DOHH2 (cell line): ENCODE measurements at regions not wholly inside any gene's neighbourhood (a gene's known extent, or its start where the extent isn't known, plus 50 kb on each side); places are given as distances from the start of the nearest gene placed in this dataset.
A peak's percentile ranks its signal among the peaks of the same experiment; 100 is the strongest.

Source experiments
- H3F3A ChIP-seq: fragments of 200-600 bp; sonication (generic), shearing (Covaris generic); 2 replicates; pipeline ENCODE4 v1.6.0; 2016; ENCODE audit warnings: antibody characterized with exemption, mild to moderate bottlenecking; ENCODE audit not compliant: control insufficient read depth, insufficient read depth
- H3K27ac ChIP-seq: fragments of 200-600 bp; sonication (generic); 2 replicates; pipeline ENCODE4 v1.5.1; 2014; ENCODE audit warnings: low read depth, mild to moderate bottlenecking, low read length, moderate library complexity
- H3K27me3 ChIP-seq: fragments of 200-600 bp; sonication (generic); 2 replicates; pipeline ENCODE4 v1.6.1; 2014; ENCODE audit warnings: mild to moderate bottlenecking, low read length, mixed read lengths; ENCODE audit not compliant: control insufficient read depth
- H3K36me3 ChIP-seq: fragments of 200-600 bp; sonication (generic); 2 replicates; pipeline ENCODE4 v1.6.1; 2014; ENCODE audit warnings: mild to moderate bottlenecking, low read length, moderate library complexity, mixed read lengths; ENCODE audit not compliant: control insufficient read depth
- H3K4me1 ChIP-seq: fragments of 200-600 bp; sonication (generic); 2 replicates; pipeline ENCODE4 v1.6.1; 2014; ENCODE audit warnings: mild to moderate bottlenecking, low read length, mixed read lengths; ENCODE audit not compliant: control insufficient read depth
- H3K4me2 ChIP-seq: fragments of 200-600 bp; sonication (generic); 2 replicates; pipeline ENCODE4 v1.6.0; 2014; ENCODE audit warnings: mild to moderate bottlenecking, low read length, moderate library complexity
- H3K4me3 ChIP-seq: fragments of 200-600 bp; sonication (generic); 2 replicates; pipeline ENCODE4 v1.5.1; 2014; ENCODE audit warnings: mild to moderate bottlenecking, low read length, mixed read lengths
- H3K79me2 ChIP-seq: fragments of 200-600 bp; sonication (generic); 2 replicates; pipeline ENCODE4 v1.6.1; 2014; ENCODE audit warnings: mild to moderate bottlenecking, low read length, mixed read lengths; ENCODE audit not compliant: control insufficient read depth
- H3K9me2 ChIP-seq: fragments of 200-600 bp; sonication (generic); replicated peaks from 2 replicates; pipeline ENCODE4 v1.6.1; 2014; ENCODE audit warnings: mild to moderate bottlenecking, low read length, mixed read lengths; ENCODE audit not compliant: control insufficient read depth
- H3K9me3 ChIP-seq: fragments of 200-600 bp; sonication (generic); 2 replicates; pipeline ENCODE4 v1.6.1; 2014; ENCODE audit warnings: antibody characterized with exemption, low read length, mixed read lengths; ENCODE audit not compliant: control insufficient read depth, insufficient read depth
- H4K20me1 ChIP-seq: fragments of 200-600 bp; sonication (generic); 2 replicates; pipeline ENCODE4 v1.6.0; 2014; ENCODE audit warnings: low read depth, mild to moderate bottlenecking, antibody characterized with exemption, low read length, moderate library complexity; ENCODE audit not compliant: control insufficient read depth, insufficient read depth
- CTCF ChIP-seq: fragments of 200-600 bp; sonication (generic); IDR thresholded peaks from one replicate; pipeline ENCODE4 v1.5.1; 2014; ENCODE audit warnings: antibody characterized with exemption, mild to moderate bottlenecking, low read depth, low read length; ENCODE audit not compliant: poor library complexity, severe bottlenecking
- EZH2phosphoT487 ChIP-seq: fragments of 200-600 bp; sonication (generic); IDR thresholded peaks from 2 replicates; pipeline ENCODE4 v1.6.1; 2017; ENCODE audit warnings: borderline replicate concordance, mild to moderate bottlenecking, antibody characterized with exemption, low read length, moderate library complexity, mixed read lengths

- H3K4me3 ChIP-seq, result peak overlapping the region; percentile 81
- TF ChIP-seq CTCF (no peak), EZH2phosphoT487 (no peak)
- peaks cover 94% of the 10 kb centered on the region for H3K4me1 ChIP-seq
- no peaks in the 10 kb centered on the region for H4K20me1 ChIP-seq
- peaks cover 6% of the 10 kb centered on the region; the same call in 1 of the 2 replicates for H3K9me3 ChIP-seq
- H3K36me3 ChIP-seq, result peaks cover 8% of the 10 kb centered on the region
- H3K4me2 ChIP-seq, result peak overlapping the region; percentile 89
- no peaks in the 10 kb centered on the region for H3K9me2 ChIP-seq
- H3K27ac ChIP-seq, result peak overlapping the region; percentile 99
- peaks cover 26% of the 10 kb centered on the region for H3K79me2 ChIP-seq
- H3F3A ChIP-seq, result peaks cover 28% of the 10 kb centered on the region
- H3K27me3 ChIP-seq, result no peaks in the 10 kb centered on the region
Measured at GRCh38 chr4:3663791-3664190, 102.4 kb upstream of the ADRA2C start.

GRCh38 chr4:3662516-3662915 is 103.7 kb upstream of the ADRA2C start:
- peak overlapping the region; percentile 99 for H3K27ac ChIP-seq
- peaks cover 26% of the 10 kb centered on the region for H3K79me2 ChIP-seq
- peaks cover 7% of the 10 kb centered on the region for H3K36me3 ChIP-seq
- no peaks in the 10 kb centered on the region for H4K20me1 ChIP-seq
- H3K27me3 ChIP-seq, result no peaks in the 10 kb centered on the region
- H3K4me3 ChIP-seq, result peak overlapping the region; percentile 81
- peak overlapping the region; percentile 89 for H3K4me2 ChIP-seq
- no peaks in the 10 kb centered on the region for H3K9me2 ChIP-seq
- peaks cover 100% of the 10 kb centered on the region for H3K4me1 ChIP-seq
- H3K9me3 ChIP-seq, result peaks cover 6% of the 10 kb centered on the region; the same call in 1 of the 2 replicates
- peaks cover 37% of the 10 kb centered on the region for H3F3A ChIP-seq
- TF ChIP-seq CTCF (peak; percentile 32), EZH2phosphoT487 (no peak)

- Histone ChIP-seq H3K4me2 (peak overlapping the region; percentile 89), H3K4me1 (peaks cover 100% of the 10 kb centered on the region)
Measured at GRCh38 chr4:3661989-3662388, 104.2 kb upstream of the ADRA2C start.

More at GRCh38 chr4:3661989-3662388, 104.2 kb upstream of the ADRA2C start:
- peak overlapping the region; percentile 81 for H3K4me3 ChIP-seq
- peaks cover 3% of the 10 kb centered on the region; the same call in 1 of the 2 replicates for H3K36me3 ChIP-seq
- peaks cover under 1% of the 10 kb centered on the region; the same call in 1 of the 2 replicates for H3K9me3 ChIP-seq
- H3K27ac ChIP-seq, result peak overlapping the region; percentile 99
- TF ChIP-seq EZH2phosphoT487 (no peak), CTCF (no peak)
- peaks cover 26% of the 10 kb centered on the region for H3K79me2 ChIP-seq
- peaks cover 41% of the 10 kb centered on the region for H3F3A ChIP-seq
- H3K9me2 ChIP-seq, result no peaks in the 10 kb centered on the region
- H4K20me1 ChIP-seq, result no peaks in the 10 kb centered on the region
- H3K27me3 ChIP-seq, result no peaks in the 10 kb centered on the region
